MM.1S (cell line): ENCODE measurements at regions not wholly inside any gene's neighbourhood (a gene's known extent, or its start where the extent isn't known, plus 50 kb on each side); places are given as distances from the start of the nearest gene placed in this dataset.

Source experiments
- CTCF ChIP-seq: fragments of 300-600 bp; sonication (generic); IDR thresholded peaks from 2 replicates; pipeline ENCODE4 v1.5.1; 2016; ENCODE audit warnings: antibody characterized with exemption, low read length, mixed read lengths
- EZH2 ChIP-seq: fragments of 300-600 bp; sonication (generic); optimal IDR thresholded peaks from 2 replicates; pipeline ENCODE3; 2017; ENCODE audit warnings: low read depth, mild to moderate bottlenecking, antibody characterized with exemption, low read length, mixed read lengths

- no peak for TF ChIP-seq CTCF
- no peak for TF ChIP-seq EZH2
These were observed 368.5 kb downstream of the TBC1D32 start for GRCh38 chr6:120965814-120966213.
